WTC11 (cell line): ENCODE measurements at regions not wholly inside any gene's neighbourhood (a gene's known extent, or its start where the extent isn't known, plus 50 kb on each side); places are given as distances from the start of the nearest gene placed in this dataset.

Experiments used
- ATAC-seq: fragments of 200-7000 bp; cut with Tn5 transposase; 2 replicates; pipeline ENCODE4 v1.10.0; 2021; ENCODE audit warnings: mild to moderate bottlenecking, moderate library complexity
- CTCF ChIA-PET: fragments of 300-600 bp; sonication (Branson Sonifier 250); formaldehyde crosslinking; loops from one replicate; lab custom pipeline; 2021; ENCODE audit warnings: antibody characterized with exemption; lab: Charles Lee
- POLR2A ChIA-PET: fragments of 350-600 bp; sonication (Branson Sonifier 250); formaldehyde crosslinking; loops from one replicate; lab custom pipeline; 2021; ENCODE audit warnings: antibody characterized with exemption; lab: Charles Lee
- DNase-seq: peaks from one replicate; pipeline ENCODE4 v3.0.0; 2021; ENCODE audit warnings: low spot score
- H3K27ac Mint-ChIP-seq: 2 replicates; pipeline ENCODE4 v1.8.0; 2021; ENCODE audit warnings: mixed read lengths
- H3K27me3 Mint-ChIP-seq: 2 replicates; pipeline ENCODE4 v1.8.0; 2021; ENCODE audit warnings: low read depth, mild to moderate bottlenecking, moderate library complexity, mixed read lengths
- H3K36me3 Mint-ChIP-seq: 2 replicates; pipeline ENCODE4 v1.8.0; 2021; ENCODE audit warnings: mixed read lengths
- H3K4me1 Mint-ChIP-seq: 2 replicates; pipeline ENCODE4 v1.8.0; 2022; ENCODE audit warnings: mixed read lengths
- H3K4me3 Mint-ChIP-seq: 2 replicates; pipeline ENCODE4 v1.8.0; 2021; ENCODE audit warnings: mild to moderate bottlenecking, moderate library complexity, mixed read lengths
- H3K9me3 Mint-ChIP-seq: 2 replicates; pipeline ENCODE4 v1.8.0; 2021; ENCODE audit warnings: mixed read lengths
- CREB1 ChIP-seq: sonication (generic); formaldehyde crosslinking; IDR thresholded peaks from 2 replicates; pipeline ENCODE4 v1.8.0; 2023; ENCODE audit warnings: mild to moderate bottlenecking, missing genetic modification reagents
- ESRRA ChIP-seq: sonication (generic); formaldehyde crosslinking; IDR thresholded peaks from 2 replicates; pipeline ENCODE4 v1.8.1; 2022; ENCODE audit warnings: mild to moderate bottlenecking, missing genetic modification reagents, borderline replicate concordance
- ETV6 ChIP-seq: sonication (generic); formaldehyde crosslinking; IDR thresholded peaks from 2 replicates; pipeline ENCODE4 v1.8.1; 2022; ENCODE audit warnings: mild to moderate bottlenecking, missing genetic modification reagents
- FOXJ3 ChIP-seq: sonication (generic); formaldehyde crosslinking; IDR thresholded peaks from 2 replicates; pipeline ENCODE4 v1.9.0; 2021; ENCODE audit warnings: missing genetic modification reagents, mild to moderate bottlenecking, borderline replicate concordance
- FOXP4 ChIP-seq: sonication (generic); formaldehyde crosslinking; IDR thresholded peaks from 2 replicates; pipeline ENCODE4 v1.8.0; 2022; ENCODE audit warnings: mild to moderate bottlenecking, missing genetic modification reagents
- HMGA2 ChIP-seq: fragments of 250-450 bp; sonication (Bioruptor Pico); IDR thresholded peaks from 2 replicates; pipeline ENCODE4 v1.4.0; 2021; ENCODE audit warnings: mild to moderate bottlenecking, moderate library complexity
- HMGXB4 ChIP-seq: sonication (generic); formaldehyde crosslinking; IDR thresholded peaks from 2 replicates; pipeline ENCODE4 v1.8.1; 2023; ENCODE audit warnings: mild to moderate bottlenecking, moderate library complexity, missing genetic modification reagents
- SOX15 ChIP-seq: fragments of 250-450 bp; sonication (Bioruptor Pico); IDR thresholded peaks from 2 replicates; pipeline ENCODE4 v1.9.0; 2021; ENCODE audit warnings: mild to moderate bottlenecking
- STAT6 ChIP-seq: sonication (generic); formaldehyde crosslinking; conservative IDR thresholded peaks from 2 replicates; pipeline ENCODE4 v1.8.1; 2023; ENCODE audit warnings: mild to moderate bottlenecking, low read depth, missing genetic modification reagents, moderate library complexity
- TP53 ChIP-seq: sonication (generic); formaldehyde crosslinking; IDR thresholded peaks from 2 replicates; pipeline ENCODE4 v1.8.1; 2023; ENCODE audit warnings: mild to moderate bottlenecking, missing genetic modification reagents
- ZNF138 ChIP-seq: sonication (generic); formaldehyde crosslinking; conservative IDR thresholded peaks from 2 replicates; pipeline ENCODE4 v1.8.1; 2022; ENCODE audit warnings: mild to moderate bottlenecking, moderate library complexity, missing genetic modification reagents
- ZNF532 ChIP-seq: fragments of 250-450 bp; sonication (Bioruptor Pico); IDR thresholded peaks from 2 replicates; pipeline ENCODE4 v1.9.0; 2021; ENCODE audit warnings: mild to moderate bottlenecking, borderline replicate concordance
- ZSCAN18 ChIP-seq: fragments of 250-450 bp; sonication (Bioruptor Pico); IDR thresholded peaks from 2 replicates; pipeline ENCODE4 v2.1.2; 2022; ENCODE audit warnings: mild to moderate bottlenecking, moderate library complexity
- TF ChIP-seq, protein P1 (sequence below): sonication (generic); formaldehyde crosslinking; IDR thresholded peaks from 2 replicates; pipeline ENCODE4 v1.8.1; 2023; ENCODE audit warnings: mild to moderate bottlenecking, missing genetic modification reagents, borderline replicate concordance
- TF ChIP-seq, protein P2 (sequence below): fragments of 250-450 bp; sonication (Bioruptor Pico); IDR thresholded peaks from 2 replicates; pipeline ENCODE4 v1.8.0; 2021; ENCODE audit warnings: mild to moderate bottlenecking

DNA sequence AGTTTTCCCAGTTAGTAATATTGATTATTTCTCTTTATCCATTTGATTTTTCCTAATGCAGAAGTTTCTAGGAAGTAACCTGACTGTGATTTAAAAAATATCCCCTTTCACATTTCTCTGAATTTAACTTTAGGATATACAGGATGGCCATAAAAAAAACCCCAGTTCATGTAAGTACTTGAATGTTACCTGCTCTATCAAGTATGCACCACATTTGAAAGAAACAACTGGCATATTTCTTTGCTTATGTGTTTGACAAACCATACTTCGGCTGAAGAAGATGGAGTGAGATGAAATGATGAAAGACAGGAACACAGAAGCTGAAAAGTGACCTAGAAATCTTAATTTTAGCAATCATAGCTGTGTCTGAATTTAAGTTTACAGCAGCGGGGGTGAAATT, 374.0 kb upstream of the NOX3 start:
- Mint-ChIP-seq H3K4me3 (no peak overlapping the region), H3K27ac (no peak overlapping the region), H3K4me1 (no peaks in the 10 kb centered on the region), H3K9me3 (no peaks in the 10 kb centered on the region), H3K36me3 (no peaks in the 10 kb centered on the region), H3K27me3 (no peaks in the 10 kb centered on the region)
- DNase-seq = no peak
- POLR2A ChIA-PET = no interaction called here
- TF ChIP-seq, protein P1, sequence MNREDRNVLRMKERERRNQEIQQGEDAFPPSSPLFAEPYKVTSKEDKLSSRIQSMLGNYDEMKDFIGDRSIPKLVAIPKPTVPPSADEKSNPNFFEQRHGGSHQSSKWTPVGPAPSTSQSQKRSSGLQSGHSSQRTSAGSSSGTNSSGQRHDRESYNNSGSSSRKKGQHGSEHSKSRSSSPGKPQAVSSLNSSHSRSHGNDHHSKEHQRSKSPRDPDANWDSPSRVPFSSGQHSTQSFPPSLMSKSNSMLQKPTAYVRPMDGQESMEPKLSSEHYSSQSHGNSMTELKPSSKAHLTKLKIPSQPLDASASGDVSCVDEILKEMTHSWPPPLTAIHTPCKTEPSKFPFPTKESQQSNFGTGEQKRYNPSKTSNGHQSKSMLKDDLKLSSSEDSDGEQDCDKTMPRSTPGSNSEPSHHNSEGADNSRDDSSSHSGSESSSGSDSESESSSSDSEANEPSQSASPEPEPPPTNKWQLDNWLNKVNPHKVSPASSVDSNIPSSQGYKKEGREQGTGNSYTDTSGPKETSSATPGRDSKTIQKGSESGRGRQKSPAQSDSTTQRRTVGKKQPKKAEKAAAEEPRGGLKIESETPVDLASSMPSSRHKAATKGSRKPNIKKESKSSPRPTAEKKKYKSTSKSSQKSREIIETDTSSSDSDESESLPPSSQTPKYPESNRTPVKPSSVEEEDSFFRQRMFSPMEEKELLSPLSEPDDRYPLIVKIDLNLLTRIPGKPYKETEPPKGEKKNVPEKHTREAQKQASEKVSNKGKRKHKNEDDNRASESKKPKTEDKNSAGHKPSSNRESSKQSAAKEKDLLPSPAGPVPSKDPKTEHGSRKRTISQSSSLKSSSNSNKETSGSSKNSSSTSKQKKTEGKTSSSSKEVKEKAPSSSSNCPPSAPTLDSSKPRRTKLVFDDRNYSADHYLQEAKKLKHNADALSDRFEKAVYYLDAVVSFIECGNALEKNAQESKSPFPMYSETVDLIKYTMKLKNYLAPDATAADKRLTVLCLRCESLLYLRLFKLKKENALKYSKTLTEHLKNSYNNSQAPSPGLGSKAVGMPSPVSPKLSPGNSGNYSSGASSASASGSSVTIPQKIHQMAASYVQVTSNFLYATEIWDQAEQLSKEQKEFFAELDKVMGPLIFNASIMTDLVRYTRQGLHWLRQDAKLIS (CRISPR knock-in tag) = no peak
- TF ChIP-seq FOXP4 (CRISPR knock-in tag) (no peak), HMGA2 (CRISPR knock-in tag) (no peak), ZNF532 (CRISPR knock-in tag) (no peak), ETV6 (CRISPR knock-in tag) (no peak)
- CTCF ChIA-PET = no interaction called here
- ATAC-seq = no peak

- Mint-ChIP-seq H3K36me3 (no peaks in the 10 kb centered on the region), H3K4me3 (no peak overlapping the region), H3K9me3 (no peaks in the 10 kb centered on the region), H3K4me1 (no peaks in the 10 kb centered on the region), H3K27ac (no peak overlapping the region), H3K27me3 (no peaks in the 10 kb centered on the region)
- POLR2A ChIA-PET = no interaction called here
- TF ChIP-seq STAT6 (no peak), SOX15 (CRISPR knock-in tag) (no peak)
- ATAC-seq (no peak), DNase-seq (no peak)
- CTCF ChIA-PET = no interaction called here
Measured at GRCh38 chr6:155828989-155829388, 373.4 kb upstream of the NOX3 start.

DNA sequence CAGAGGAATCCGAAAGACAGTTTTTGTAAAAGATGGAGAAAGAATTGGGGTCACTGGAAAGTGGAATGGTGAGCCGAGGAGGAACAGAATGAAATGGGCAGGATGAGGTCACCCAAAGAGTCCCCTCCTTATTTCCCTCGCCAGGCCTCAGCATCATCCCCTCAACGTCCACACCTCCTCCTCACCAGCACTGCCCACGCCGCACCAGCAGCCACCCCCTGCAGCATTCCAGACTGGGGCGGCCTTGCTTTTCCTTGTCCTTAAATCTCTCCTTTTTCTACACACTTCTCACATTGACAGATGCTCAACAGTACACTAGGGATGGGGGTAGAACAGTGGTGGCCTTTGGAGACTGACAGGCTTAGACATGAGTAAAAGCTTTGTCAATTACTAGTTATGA, 363.1 kb upstream of the NOX3 start:
- ChIA-PET POLR2A (no interaction called here), CTCF (no interaction called here)
- H3K4me3 Mint-ChIP-seq = no peak overlapping the region
- H3K36me3 Mint-ChIP-seq = no peaks in the 10 kb centered on the region
- ATAC-seq (no peak), DNase-seq (no peak)
- no peak overlapping the region for H3K27ac Mint-ChIP-seq
- peaks cover 9% of the 10 kb centered on the region for H3K9me3 Mint-ChIP-seq
- H3K4me1 Mint-ChIP-seq = peaks cover 6% of the 10 kb centered on the region
- H3K27me3 Mint-ChIP-seq = no peaks in the 10 kb centered on the region
- TF ChIP-seq, protein P2, sequence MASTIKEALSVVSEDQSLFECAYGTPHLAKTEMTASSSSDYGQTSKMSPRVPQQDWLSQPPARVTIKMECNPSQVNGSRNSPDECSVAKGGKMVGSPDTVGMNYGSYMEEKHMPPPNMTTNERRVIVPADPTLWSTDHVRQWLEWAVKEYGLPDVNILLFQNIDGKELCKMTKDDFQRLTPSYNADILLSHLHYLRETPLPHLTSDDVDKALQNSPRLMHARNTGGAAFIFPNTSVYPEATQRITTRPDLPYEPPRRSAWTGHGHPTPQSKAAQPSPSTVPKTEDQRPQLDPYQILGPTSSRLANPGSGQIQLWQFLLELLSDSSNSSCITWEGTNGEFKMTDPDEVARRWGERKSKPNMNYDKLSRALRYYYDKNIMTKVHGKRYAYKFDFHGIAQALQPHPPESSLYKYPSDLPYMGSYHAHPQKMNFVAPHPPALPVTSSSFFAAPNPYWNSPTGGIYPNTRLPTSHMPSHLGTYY = no peak
- TF ChIP-seq TP53 (CRISPR knock-in tag) (no peak), ZNF138 (CRISPR knock-in tag) (no peak), FOXJ3 (CRISPR knock-in tag) (no peak), ESRRA (no peak), ZSCAN18 (CRISPR knock-in tag) (no peak), HMGXB4 (no peak), CREB1 (CRISPR knock-in tag) (no peak)
